PFSK-1 (cell line): ENCODE measurements at regions not wholly inside any gene's neighbourhood (a gene's known extent, or its start where the extent isn't known, plus 50 kb on each side); places are given as distances from the start of the nearest gene placed in this dataset.

Experiments
- FOXP2 ChIP-seq: optimal IDR thresholded peaks from 2 replicates; pipeline ENCODE3; 2011; ENCODE audit warnings: borderline replicate concordance, control low read depth, inconsistent platforms; ENCODE audit not compliant: insufficient read depth; ENCODE audit errors: extremely low read length, extremely low read depth
- POLR2AphosphoS5 ChIP-seq: IDR thresholded peaks from 2 replicates; pipeline ENCODE4 v1.6.1; 2012; ENCODE audit warnings: low read depth, mild to moderate bottlenecking, control low read depth, low read length, moderate library complexity
- SIN3A ChIP-seq: IDR thresholded peaks from 2 replicates; pipeline ENCODE4 v1.6.1; 2012; ENCODE audit warnings: mild to moderate bottlenecking, low read length, moderate library complexity, borderline replicate concordance; ENCODE audit not compliant: insufficient read depth
- TAF1 ChIP-seq: IDR thresholded peaks from 2 replicates; pipeline ENCODE4 v1.6.1; 2012; ENCODE audit warnings: low read length, control low read depth, borderline replicate concordance; ENCODE audit not compliant: insufficient read depth
- TF ChIP-seq, protein P1 (sequence below), 2 experiments: IDR thresholded peaks; 2 replicates each; pipeline versions ENCODE4 v1.6.1 to v1.8.0; 2011 to 2012; ENCODE audit warnings: low read depth in 2 of 2, low read length in 2 of 2, control low read depth in 1 of 2, inconsistent platforms in 1 of 2, mild to moderate bottlenecking in 1 of 2, moderate library complexity in 1 of 2; ENCODE audit not compliant: insufficient read depth in 1 of 2

DNA sequence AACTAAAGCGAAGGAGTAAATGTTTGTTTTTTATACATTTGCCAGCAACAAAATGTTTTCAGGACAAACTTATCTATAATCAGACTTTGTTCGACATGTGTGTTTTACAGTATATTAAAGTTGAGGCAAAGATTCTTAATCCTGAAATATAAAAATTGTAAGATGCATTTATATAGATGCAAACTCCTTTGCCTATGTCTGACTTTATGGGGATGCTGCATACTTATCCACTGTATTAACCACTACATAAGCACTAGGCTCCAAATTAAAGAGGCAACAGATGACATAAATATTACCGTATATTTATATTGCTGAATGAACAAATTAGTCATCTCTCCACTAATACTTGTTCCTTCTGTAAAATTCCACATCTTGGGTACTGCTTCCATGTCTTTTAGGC, 882.7 kb upstream of the ARRDC3 start:
- TF ChIP-seq POLR2AphosphoS5 = no peak
- no peak for TF ChIP-seq FOXP2

DNA sequence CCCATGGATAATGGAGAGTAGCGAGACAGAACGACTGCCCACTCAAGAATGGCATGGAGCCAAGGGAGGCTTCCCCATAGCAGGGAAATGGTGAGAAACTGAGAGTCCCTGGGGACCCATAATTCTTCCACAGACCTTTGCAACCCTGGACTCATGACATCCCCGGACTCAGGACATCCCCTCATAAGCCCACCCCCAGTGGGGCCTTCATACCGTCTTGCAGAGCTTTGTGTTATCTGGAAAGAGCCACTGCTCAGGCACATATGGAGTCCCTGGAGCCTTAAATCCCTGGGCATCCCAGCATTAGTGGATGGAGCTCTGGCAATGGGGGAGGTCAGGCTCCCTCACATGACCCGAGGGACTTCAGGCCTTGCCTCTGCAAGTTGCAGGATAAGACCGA, 865.4 kb upstream of the ARRDC3 start:
- TF ChIP-seq FOXP2 (no peak), TAF1 (no peak), POLR2AphosphoS5 (no peak), SIN3A (no peak)
- TF ChIP-seq, protein P1, sequence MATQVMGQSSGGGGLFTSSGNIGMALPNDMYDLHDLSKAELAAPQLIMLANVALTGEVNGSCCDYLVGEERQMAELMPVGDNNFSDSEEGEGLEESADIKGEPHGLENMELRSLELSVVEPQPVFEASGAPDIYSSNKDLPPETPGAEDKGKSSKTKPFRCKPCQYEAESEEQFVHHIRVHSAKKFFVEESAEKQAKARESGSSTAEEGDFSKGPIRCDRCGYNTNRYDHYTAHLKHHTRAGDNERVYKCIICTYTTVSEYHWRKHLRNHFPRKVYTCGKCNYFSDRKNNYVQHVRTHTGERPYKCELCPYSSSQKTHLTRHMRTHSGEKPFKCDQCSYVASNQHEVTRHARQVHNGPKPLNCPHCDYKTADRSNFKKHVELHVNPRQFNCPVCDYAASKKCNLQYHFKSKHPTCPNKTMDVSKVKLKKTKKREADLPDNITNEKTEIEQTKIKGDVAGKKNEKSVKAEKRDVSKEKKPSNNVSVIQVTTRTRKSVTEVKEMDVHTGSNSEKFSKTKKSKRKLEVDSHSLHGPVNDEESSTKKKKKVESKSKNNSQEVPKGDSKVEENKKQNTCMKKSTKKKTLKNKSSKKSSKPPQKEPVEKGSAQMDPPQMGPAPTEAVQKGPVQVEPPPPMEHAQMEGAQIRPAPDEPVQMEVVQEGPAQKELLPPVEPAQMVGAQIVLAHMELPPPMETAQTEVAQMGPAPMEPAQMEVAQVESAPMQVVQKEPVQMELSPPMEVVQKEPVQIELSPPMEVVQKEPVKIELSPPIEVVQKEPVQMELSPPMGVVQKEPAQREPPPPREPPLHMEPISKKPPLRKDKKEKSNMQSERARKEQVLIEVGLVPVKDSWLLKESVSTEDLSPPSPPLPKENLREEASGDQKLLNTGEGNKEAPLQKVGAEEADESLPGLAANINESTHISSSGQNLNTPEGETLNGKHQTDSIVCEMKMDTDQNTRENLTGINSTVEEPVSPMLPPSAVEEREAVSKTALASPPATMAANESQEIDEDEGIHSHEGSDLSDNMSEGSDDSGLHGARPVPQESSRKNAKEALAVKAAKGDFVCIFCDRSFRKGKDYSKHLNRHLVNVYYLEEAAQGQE (IDR thresholded peaks at IDR 0.05; ENCODE audit: insufficient read depth in 1 of 2, low read depth in 2 of 2, low read length in 2 of 2) = no peak

DNA sequence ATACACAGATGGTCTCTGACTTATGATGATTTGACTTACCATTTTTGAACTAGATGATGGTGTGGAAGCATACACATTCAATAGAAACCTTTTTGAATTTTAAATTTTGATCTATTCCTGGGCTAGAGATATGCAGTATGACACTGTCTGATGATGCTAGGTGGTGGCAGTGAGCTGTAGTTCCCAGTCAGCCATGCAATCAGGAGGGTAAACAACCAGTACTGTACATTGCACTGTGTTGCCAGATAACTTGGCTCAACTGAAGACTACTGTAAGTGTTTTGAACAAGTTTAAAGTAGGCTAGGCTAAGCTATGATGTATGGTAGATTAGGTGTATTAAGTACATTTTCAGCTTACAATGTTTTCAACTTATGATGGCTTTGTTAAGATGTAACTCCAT, 859.1 kb upstream of the ARRDC3 start:
- TF ChIP-seq POLR2AphosphoS5 (no peak), FOXP2 (no peak), TAF1 (no peak), SIN3A (no peak)
- TF ChIP-seq, protein P1 (IDR thresholded peaks at IDR 0.05; ENCODE audit: insufficient read depth in 1 of 2, low read depth in 2 of 2, low read length in 2 of 2) = no peak

DNA sequence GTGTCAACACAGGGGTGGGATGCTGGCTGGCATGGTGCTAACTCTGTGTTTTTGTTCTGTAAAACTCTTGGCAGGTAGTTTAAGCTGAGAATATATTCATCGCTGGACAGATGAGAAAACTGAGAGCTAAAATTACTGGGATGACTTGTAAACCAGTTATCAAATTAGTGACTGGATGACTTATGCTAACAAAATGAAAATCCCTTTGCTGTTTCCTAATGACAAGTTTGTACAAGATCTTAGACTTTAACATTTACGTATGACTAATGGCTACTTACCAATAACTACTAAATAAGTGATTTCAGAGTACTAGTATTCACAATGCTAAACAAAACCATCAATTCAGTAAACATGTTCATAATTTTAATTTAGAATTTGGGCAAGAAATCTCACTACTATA, 854.8 kb upstream of the ARRDC3 start:
- TF ChIP-seq FOXP2 (no peak), TAF1 (no peak)
- TF ChIP-seq, protein P1 (IDR thresholded peaks at IDR 0.05; ENCODE audit: insufficient read depth in 1 of 2, low read depth in 2 of 2, low read length in 2 of 2) = no peak

DNA sequence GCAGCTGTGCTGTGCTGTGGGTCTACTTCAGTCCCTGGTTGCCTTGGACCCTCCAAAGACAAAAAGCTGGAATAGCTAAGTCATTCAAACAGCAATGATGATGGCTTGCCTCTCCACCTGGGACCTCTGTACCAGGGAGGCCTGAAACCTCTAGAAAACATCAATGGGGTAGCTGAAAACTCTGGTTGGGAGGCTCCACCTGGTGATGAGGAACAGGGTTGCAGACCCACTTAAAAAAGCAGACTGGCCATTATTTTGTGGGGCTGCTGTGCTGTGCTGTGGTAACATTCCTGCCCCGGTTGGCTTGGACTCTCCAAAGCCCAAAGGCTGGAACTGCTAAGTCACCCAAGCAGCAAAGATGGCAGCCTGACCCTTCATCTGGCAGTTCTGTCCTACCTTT, 839.3 kb upstream of the ARRDC3 start:
- TF ChIP-seq POLR2AphosphoS5 (no peak), TAF1 (no peak), SIN3A (no peak), FOXP2 (no peak)
- TF ChIP-seq, protein P1 (IDR thresholded peaks at IDR 0.05; ENCODE audit: insufficient read depth in 1 of 2, low read depth in 2 of 2, low read length in 2 of 2) = no peak
